RWPE2 (cell line): ENCODE measurements at regions not wholly inside any gene's neighbourhood (a gene's known extent, or its start where the extent isn't known, plus 50 kb on each side); places are given as distances from the start of the nearest gene placed in this dataset.

Source experiments
- ATAC-seq: fragments of 200-7000 bp; cut with Tn5 transposase; 3 replicates; pipeline ENCODE4 v1.9.1; 2021; ENCODE audit warnings: low read depth
- DNase-seq: peaks from one replicate; pipeline ENCODE4 v3.0.0-alpha.2; 2020; ENCODE audit warnings: low spot score
- H3K27ac ChIP-seq: fragments of 450-650 bp; 2 replicates; pipeline ENCODE4 v1.5.1; 2017; ENCODE audit warnings: mild to moderate bottlenecking; ENCODE audit not compliant: poor library complexity, severe bottlenecking
- H3K27me3 ChIP-seq: fragments of 250-450 bp; sonication (Bioruptor Pico); 2 replicates; pipeline ENCODE4 v1.5.1; 2021; ENCODE audit warnings: mild to moderate bottlenecking, moderate library complexity; ENCODE audit not compliant: insufficient read depth, poor library complexity, severe bottlenecking
- H3K36me3 ChIP-seq: fragments of 250-450 bp; sonication (Bioruptor Pico); 2 replicates; pipeline ENCODE4 v1.5.1; 2020; ENCODE audit warnings: low read depth, mild to moderate bottlenecking, moderate library complexity
- H3K4me1 ChIP-seq: fragments of 250-450 bp; sonication (Bioruptor Pico); 2 replicates; pipeline ENCODE4 v1.5.1; 2021; ENCODE audit warnings: mild to moderate bottlenecking, moderate library complexity; ENCODE audit not compliant: insufficient read depth, poor library complexity, severe bottlenecking
- H3K4me3 ChIP-seq: fragments of 250-450 bp; sonication (Bioruptor Pico); 2 replicates; pipeline ENCODE4 v1.5.1; 2021; ENCODE audit warnings: mild to moderate bottlenecking, moderate library complexity; ENCODE audit not compliant: severe bottlenecking
- H3K9me3 ChIP-seq: fragments of 250-450 bp; sonication (Bioruptor Pico); 2 replicates; pipeline ENCODE4 v1.5.1; 2021; ENCODE audit warnings: mild to moderate bottlenecking, moderate library complexity; ENCODE audit not compliant: severe bottlenecking
- TF ChIP-seq, protein P1 (sequence below): fragments of 450-650 bp; IDR thresholded peaks from one replicate; pipeline ENCODE4 v1.5.1; 2017; ENCODE audit warnings: mild to moderate bottlenecking, moderate library complexity; ENCODE audit not compliant: poor library complexity, severe bottlenecking

- ATAC-seq (no peak), DNase-seq (no peak)
- Histone ChIP-seq H3K9me3 (no peaks in the 10 kb centered on the region), H3K4me3 (no peak overlapping the region), H3K36me3 (no peaks in the 10 kb centered on the region), H3K27me3 (no peaks in the 10 kb centered on the region), H3K27ac (no peak overlapping the region), H3K4me1 (no peaks in the 10 kb centered on the region)
- TF ChIP-seq, protein P1, sequence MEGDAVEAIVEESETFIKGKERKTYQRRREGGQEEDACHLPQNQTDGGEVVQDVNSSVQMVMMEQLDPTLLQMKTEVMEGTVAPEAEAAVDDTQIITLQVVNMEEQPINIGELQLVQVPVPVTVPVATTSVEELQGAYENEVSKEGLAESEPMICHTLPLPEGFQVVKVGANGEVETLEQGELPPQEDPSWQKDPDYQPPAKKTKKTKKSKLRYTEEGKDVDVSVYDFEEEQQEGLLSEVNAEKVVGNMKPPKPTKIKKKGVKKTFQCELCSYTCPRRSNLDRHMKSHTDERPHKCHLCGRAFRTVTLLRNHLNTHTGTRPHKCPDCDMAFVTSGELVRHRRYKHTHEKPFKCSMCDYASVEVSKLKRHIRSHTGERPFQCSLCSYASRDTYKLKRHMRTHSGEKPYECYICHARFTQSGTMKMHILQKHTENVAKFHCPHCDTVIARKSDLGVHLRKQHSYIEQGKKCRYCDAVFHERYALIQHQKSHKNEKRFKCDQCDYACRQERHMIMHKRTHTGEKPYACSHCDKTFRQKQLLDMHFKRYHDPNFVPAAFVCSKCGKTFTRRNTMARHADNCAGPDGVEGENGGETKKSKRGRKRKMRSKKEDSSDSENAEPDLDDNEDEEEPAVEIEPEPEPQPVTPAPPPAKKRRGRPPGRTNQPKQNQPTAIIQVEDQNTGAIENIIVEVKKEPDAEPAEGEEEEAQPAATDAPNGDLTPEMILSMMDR, result no peak
Measured at GRCh38 chr13:61138857-61139256, 276.8 kb downstream of the PCDH20 start.

GRCh38 chr13:61136515-61136914 is 279.1 kb downstream of the PCDH20 start:
- H3K4me1 ChIP-seq, result no peaks in the 10 kb centered on the region
- H3K36me3 ChIP-seq, result no peaks in the 10 kb centered on the region
- no peak overlapping the region for H3K4me3 ChIP-seq
- no peak for DNase-seq
- no peaks in the 10 kb centered on the region for H3K27me3 ChIP-seq
- no peak for ATAC-seq
- TF ChIP-seq, protein P1, result no peak
- no peaks in the 10 kb centered on the region for H3K9me3 ChIP-seq
- no peak overlapping the region for H3K27ac ChIP-seq

DNA sequence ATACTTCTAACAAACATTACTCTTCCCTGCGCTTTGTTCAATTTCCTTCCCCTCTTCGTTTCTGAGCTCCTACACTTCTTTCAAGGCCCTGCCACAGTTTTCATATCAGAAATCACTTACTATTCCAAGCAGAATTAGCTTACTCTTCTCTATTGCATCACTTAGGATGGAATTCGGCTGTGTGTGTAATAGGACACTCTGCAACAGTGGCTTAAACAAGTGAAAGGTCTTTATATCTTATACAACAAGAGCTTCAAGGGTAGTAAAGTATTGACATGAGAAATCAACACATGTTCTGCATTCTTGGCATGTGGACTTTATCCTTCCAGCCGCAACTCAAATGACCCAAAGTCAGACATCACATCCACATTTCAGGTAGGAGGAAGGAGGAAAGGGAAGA is 279.6 kb downstream of the PCDH20 start:
- DNase-seq (no peak), ATAC-seq (no peak)
- TF ChIP-seq, protein P1, result no peak

GRCh38 chr13:61135583-61135982 is 280.1 kb downstream of the PCDH20 start:
- TF ChIP-seq, protein P1, result no peak
- H3K9me3 ChIP-seq, result no peaks in the 10 kb centered on the region
- H3K4me3 ChIP-seq, result no peak overlapping the region
- H3K4me1 ChIP-seq, result no peaks in the 10 kb centered on the region
- no peaks in the 10 kb centered on the region for H3K36me3 ChIP-seq
- no peak overlapping the region for H3K27ac ChIP-seq
- ATAC-seq (no peak), DNase-seq (no peak)
- no peaks in the 10 kb centered on the region for H3K27me3 ChIP-seq

More for the DNA sequence above, 279.6 kb downstream of the PCDH20 start:
- H3K4me3 ChIP-seq, result no peak overlapping the region
- no peak overlapping the region for H3K27ac ChIP-seq
- no peaks in the 10 kb centered on the region for H3K4me1 ChIP-seq
- H3K36me3 ChIP-seq, result no peaks in the 10 kb centered on the region
- no peaks in the 10 kb centered on the region for H3K27me3 ChIP-seq
- H3K9me3 ChIP-seq, result no peaks in the 10 kb centered on the region

- DNase-seq (no peak), ATAC-seq (no peak)
- Histone ChIP-seq H3K36me3 (no peaks in the 10 kb centered on the region), H3K9me3 (no peaks in the 10 kb centered on the region), H3K4me1 (no peaks in the 10 kb centered on the region), H3K27me3 (no peaks in the 10 kb centered on the region), H3K4me3 (no peak overlapping the region), H3K27ac (no peak overlapping the region)
- TF ChIP-seq, protein P1, result no peak
Measured at GRCh38 chr13:61128850-61129645, 286.6 kb downstream of the PCDH20 start.
